CD14-positive monocyte (primary cell): ENCODE measurements at regions not wholly inside any gene's neighbourhood (a gene's known extent, or its start where the extent isn't known, plus 50 kb on each side); places are given as distances from the start of the nearest gene placed in this dataset.

Experiments used
- DNase-seq, 3 donors: peaks; one replicate each; pipeline ENCODE4 v3.0.0-alpha.2; 2011 to 2022
- H2AFZ ChIP-seq: 2 replicates; pipeline ENCODE4 v1.6.0; 2012; ENCODE audit warnings: mild to moderate bottlenecking, low read depth, low read length, inconsistent platforms; ENCODE audit not compliant: insufficient read depth, poor library complexity, severe bottlenecking
- H3K27ac ChIP-seq, 2 donors: 1 replicate in 1 of 2; 2 replicates in 1 of 2; pipeline ENCODE4 v1.5.1; 2012 to 2013; ENCODE audit warnings: low read length in 2 of 2, control low read depth in 1 of 2, inconsistent platforms in 1 of 2, low read depth in 1 of 2, mild to moderate bottlenecking in 1 of 2
- H3K27me3 ChIP-seq, 2 donors: one replicate each; pipeline versions ENCODE4 v1.6.0 to v1.6.1; 2011 to 2013; ENCODE audit warnings: low read length in 2 of 2; ENCODE audit not compliant: control insufficient read depth in 2 of 2, insufficient read depth in 2 of 2
- H3K36me3 ChIP-seq, 2 donors: replicated peaks in 1 of 2; 1 replicate in 1 of 2; 2 replicates in 1 of 2; pipeline versions ENCODE4 v1.5.1 to v1.6.1; 2012 to 2013; ENCODE audit warnings: low read length in 2 of 2, control low read depth in 1 of 2, inconsistent platforms in 1 of 2, mild to moderate bottlenecking in 1 of 2; ENCODE audit not compliant: insufficient read depth in 2 of 2, control insufficient read depth in 1 of 2
- H3K4me1 ChIP-seq, 2 donors: 1 replicate in 1 of 2; 2 replicates in 1 of 2; pipeline versions ENCODE4 v1.5.1 to v1.6.1; 2012 to 2013; ENCODE audit warnings: low read length in 2 of 2, control low read depth in 1 of 2, inconsistent platforms in 1 of 2, mild to moderate bottlenecking in 1 of 2, moderate library complexity in 1 of 2; ENCODE audit not compliant: insufficient read depth in 2 of 2, control insufficient read depth in 1 of 2
- H3K4me2 ChIP-seq: replicated peaks from 2 replicates; pipeline ENCODE3; 2012; ENCODE audit warnings: low read length, moderate library complexity, mild to moderate bottlenecking; ENCODE audit not compliant: poor library complexity, severe bottlenecking; ENCODE audit errors: extremely low read depth
- H3K4me3 ChIP-seq, 3 experiments: fragments of 200-600 bp in 1 of 3; sonication (generic) in 1 of 3; replicated peaks in 1 of 3; 1 replicate in 2 of 3; 2 replicates in 1 of 3; pipeline ENCODE4 v1.5.1; 2011 to 2013; ENCODE audit warnings: low read length in 3 of 3, mild to moderate bottlenecking in 3 of 3, control low read depth in 2 of 3, low read depth in 2 of 3, inconsistent platforms in 1 of 3, moderate library complexity in 1 of 3
- H3K79me2 ChIP-seq: 2 replicates; pipeline ENCODE4 v1.6.0; 2012; ENCODE audit warnings: mild to moderate bottlenecking, control low read depth, inconsistent platforms, low read length, moderate library complexity; ENCODE audit not compliant: insufficient read depth
- H3K9ac ChIP-seq: 2 replicates; pipeline ENCODE4 v1.6.0; 2017; ENCODE audit warnings: low read length, mild to moderate bottlenecking; ENCODE audit not compliant: insufficient read depth, poor library complexity, severe bottlenecking
- H3K9me3 ChIP-seq, 2 donors: replicated peaks in 1 of 2; 1 replicate in 1 of 2; 2 replicates in 1 of 2; pipeline versions ENCODE4 v1.5.1 to v1.6.1; 2012 to 2013; ENCODE audit warnings: low read length in 2 of 2, control low read depth in 1 of 2; ENCODE audit not compliant: control insufficient read depth in 1 of 2, insufficient read depth in 1 of 2
- H4K20me1 ChIP-seq: 2 replicates; pipeline ENCODE4 v1.6.0; 2012; ENCODE audit warnings: mild to moderate bottlenecking, low read length, control low read depth, moderate library complexity; ENCODE audit not compliant: insufficient read depth
- H3K27ac Mint-ChIP-seq, 7 donors: one replicate each; pipeline ENCODE4 v1.8.0; 2020; ENCODE audit warnings: mild to moderate bottlenecking in 7 of 7, mixed read lengths in 7 of 7, moderate library complexity in 6 of 7, inconsistent platforms in 2 of 7
- H3K27me3 Mint-ChIP-seq, 3 donors: one replicate each; pipeline ENCODE4 v1.8.0; 2021 to 2022; ENCODE audit warnings: low read depth in 3 of 3, mild to moderate bottlenecking in 3 of 3, mixed read lengths in 3 of 3, moderate library complexity in 3 of 3, inconsistent platforms in 1 of 3
- H3K36me3 Mint-ChIP-seq, 2 donors: one replicate each; pipeline ENCODE4 v1.8.0; 2020; ENCODE audit warnings: mixed read lengths in 2 of 2, inconsistent platforms in 1 of 2, mild to moderate bottlenecking in 1 of 2
- H3K4me1 Mint-ChIP-seq: one replicate; pipeline ENCODE4 v1.8.0; 2020; ENCODE audit warnings: mild to moderate bottlenecking, mixed read lengths
- H3K4me3 Mint-ChIP-seq, 2 donors: one replicate each; pipeline ENCODE4 v1.8.0; 2020; ENCODE audit warnings: mild to moderate bottlenecking in 2 of 2, mixed read lengths in 2 of 2, moderate library complexity in 1 of 2
- H3K9me3 Mint-ChIP-seq, 7 donors: one replicate each; pipeline ENCODE4 v1.8.0; 2020 to 2022; ENCODE audit warnings: mixed read lengths in 7 of 7, mild to moderate bottlenecking in 6 of 7, moderate library complexity in 6 of 7, inconsistent platforms in 2 of 7
- CTCF ChIP-seq: fragments of 200-600 bp; IDR thresholded peaks from one replicate; pipeline ENCODE4 v1.8.0; 2022; ENCODE audit warnings: antibody characterized with exemption, mild to moderate bottlenecking
- WGBS: methylation state at CpG from one replicate; pipeline ENCODE4 v1.1.5; 2013; ENCODE audit warnings: missing lambda C conversion rate; ENCODE audit not compliant: insufficient coverage; 5-methylcytosine and 5-hydroxymethylcytosine counted together
- intact Hi-C, 2 donors: fragments of 100-400 bp; cut with micrococcal nuclease; formaldehyde crosslinking; loops; one replicate each; pipeline versions ENCODE4 v1.15.0 to v1.15.1; 2023

- Mint-ChIP-seq H3K27me3 (peaks cover 0 to 2% (median 0%) of the 10 kb centered on the region in 3 donors), H3K9me3 (no peaks in the 10 kb centered on the region), H3K27ac (no peak overlapping the region), H3K36me3 (no peaks in the 10 kb centered on the region), H3K4me3 (no peak overlapping the region), H3K4me1 (no peaks in the 10 kb centered on the region)
- TF ChIP-seq CTCF, result no peak
- no peak overlapping the region for H3K27ac ChIP-seq
- H3K79me2 ChIP-seq, result no peaks in the 10 kb centered on the region
- H3K36me3 ChIP-seq, result no peaks in the 10 kb centered on the region
- H3K9ac ChIP-seq, result no peak overlapping the region
- H4K20me1 ChIP-seq, result no peaks in the 10 kb centered on the region
- intact Hi-C loops, result no loop called here
- no peaks in the 10 kb centered on the region for H3K27me3 ChIP-seq
- DNase-seq, result no peak
- H3K4me2 ChIP-seq, result no peak overlapping the region
- no peak overlapping the region for H3K4me3 ChIP-seq
- 60% methylated on average over 1 of the region's 3 CpGs for WGBS
- H2AFZ ChIP-seq, result no peak overlapping the region
- H3K9me3 ChIP-seq, result no peaks in the 10 kb centered on the region
- H3K4me1 ChIP-seq, result no peaks in the 10 kb centered on the region
Observed at GRCh38 chr4:134560728-134561127, 359.1 kb upstream of the PABPC4L start.

GRCh38 chr4:134552063-134552462, 350.5 kb upstream of the PABPC4L start:
- H3K27me3 Mint-ChIP-seq, result peaks cover 0 to 2% (median 0%) of the 10 kb centered on the region in 3 donors
- Histone ChIP-seq H3K27me3 (no peaks in the 10 kb centered on the region), H3K4me1 (no peaks in the 10 kb centered on the region), H2AFZ (no peak overlapping the region), H3K4me3 (no peak overlapping the region), H3K36me3 (no peaks in the 10 kb centered on the region), H3K9ac (no peak overlapping the region), H3K27ac (no peak overlapping the region), H3K9me3 (peaks cover 0 to 4% of the 10 kb centered on the region in 2 donors), H4K20me1 (no peaks in the 10 kb centered on the region), H3K79me2 (no peaks in the 10 kb centered on the region), H3K4me2 (no peak overlapping the region)
- no peak for DNase-seq
- TF ChIP-seq CTCF, result no peak
- intact Hi-C loops, result no loop called here
- H3K27ac Mint-ChIP-seq, result no peak overlapping the region
- H3K4me1 Mint-ChIP-seq, result no peaks in the 10 kb centered on the region
- H3K4me3 Mint-ChIP-seq, result no peak overlapping the region
- 80% methylated on average over 1 of the region's 1 CpG for WGBS
- H3K36me3 Mint-ChIP-seq, result no peaks in the 10 kb centered on the region
- peaks cover 0 to 6% (median 2%) of the 10 kb centered on the region in 7 donors for H3K9me3 Mint-ChIP-seq
